GM19397 (cell line): ENCODE measurements at regions not wholly inside any gene's neighbourhood (a gene's known extent, or its start where the extent isn't known, plus 50 kb on each side); places are given as distances from the start of the nearest gene placed in this dataset.

Experiments used
- ATAC-seq: cut with Tn5 transposase; IDR thresholded peaks from one replicate; pipeline ENCODE4 v1.9.1; 2021; ENCODE audit warnings: mild to moderate bottlenecking, moderate library complexity; ENCODE audit not compliant: unreplicated experiment

GRCh38 chr2:103660519-103660918 is 898.7 kb downstream of the TMEM182 start:
- ATAC-seq: no peak

- ATAC-seq: no peak
Observed at GRCh38 chr2:103660947-103661346, 899.1 kb downstream of the TMEM182 start.

GRCh38 chr2:103664690-103665089 is 902.9 kb downstream of the TMEM182 start:
- ATAC-seq: no peak

GRCh38 chr2:103667335-103667884 is 905.6 kb downstream of the TMEM182 start:
- no peak for ATAC-seq

DNA sequence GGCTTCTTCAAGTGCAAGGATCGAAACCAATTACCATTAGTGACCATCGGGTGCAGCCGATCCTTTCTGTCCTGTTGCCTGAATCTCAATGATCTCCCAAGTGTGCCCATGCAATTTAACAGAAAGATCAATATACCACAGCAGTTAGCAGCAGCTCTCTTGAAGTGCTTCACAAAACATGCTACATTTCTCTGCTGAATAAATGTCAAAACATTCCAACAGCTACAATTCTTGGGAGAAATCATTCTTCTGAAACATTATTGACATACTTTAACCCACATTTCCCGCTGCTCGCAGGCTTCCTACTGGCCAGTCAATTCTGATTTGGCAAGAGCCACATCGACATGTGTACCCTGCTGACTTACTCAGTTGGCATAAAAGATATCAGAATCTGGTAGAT is 907.7 kb downstream of the TMEM182 start:
- no peak for ATAC-seq
